Sciatic nerve (tissue), 2 donors: ENCODE measurements at regions not wholly inside any gene's neighbourhood (a gene's known extent, or its start where the extent isn't known, plus 50 kb on each side); places are given as distances from the start of the nearest gene placed in this dataset.
"Not testable (repeated sequence)": the region's sequence is repeated elsewhere in the genome, so short reads cannot be mapped to it uniquely, and the experiment has no call there.

Experiments used
- ATAC-seq: fragments of 200-7000 bp; cut with Tn5 transposase; one replicate; pipeline ENCODE4 v1.9.1; 2020; ENCODE audit warnings: mild to moderate bottlenecking, moderate library complexity
- DNase-seq: peaks from one replicate; pipeline ENCODE4 v3.0.0-alpha.2; 2020; ENCODE audit warnings: low spot score
- intact Hi-C: fragments of 100-400 bp; cut with DNase I; formaldehyde crosslinking; loops from one replicate; pipeline ENCODE4 v1.14.2; 2022
- donor health status: DM: no; HTN: no; CAD: no.
- donor health status: DM: no; HTN: no; CAD: no.

GRCh38 chr2:230636684-230637271 is 75.9 kb upstream of the CAB39 start:
- intact Hi-C loops = no loop called here
- DNase-seq (no peak), ATAC-seq (no peak)

- intact Hi-C loops, ATAC-seq, DNase-seq: not testable (repeated sequence)
These were observed 75.2 kb upstream of the CAB39 start for GRCh38 chr2:230637486-230637885.

- ATAC-seq (no peak), DNase-seq (no peak)
- intact Hi-C loops = no loop called here
These were observed 72.1 kb upstream of the CAB39 start for GRCh38 chr2:230640540-230641011.

GRCh38 chr2:230642966-230643365 is 69.7 kb upstream of the CAB39 start:
- DNase-seq (no peak), ATAC-seq (no peak)
- intact Hi-C loops = no loop called here

DNA sequence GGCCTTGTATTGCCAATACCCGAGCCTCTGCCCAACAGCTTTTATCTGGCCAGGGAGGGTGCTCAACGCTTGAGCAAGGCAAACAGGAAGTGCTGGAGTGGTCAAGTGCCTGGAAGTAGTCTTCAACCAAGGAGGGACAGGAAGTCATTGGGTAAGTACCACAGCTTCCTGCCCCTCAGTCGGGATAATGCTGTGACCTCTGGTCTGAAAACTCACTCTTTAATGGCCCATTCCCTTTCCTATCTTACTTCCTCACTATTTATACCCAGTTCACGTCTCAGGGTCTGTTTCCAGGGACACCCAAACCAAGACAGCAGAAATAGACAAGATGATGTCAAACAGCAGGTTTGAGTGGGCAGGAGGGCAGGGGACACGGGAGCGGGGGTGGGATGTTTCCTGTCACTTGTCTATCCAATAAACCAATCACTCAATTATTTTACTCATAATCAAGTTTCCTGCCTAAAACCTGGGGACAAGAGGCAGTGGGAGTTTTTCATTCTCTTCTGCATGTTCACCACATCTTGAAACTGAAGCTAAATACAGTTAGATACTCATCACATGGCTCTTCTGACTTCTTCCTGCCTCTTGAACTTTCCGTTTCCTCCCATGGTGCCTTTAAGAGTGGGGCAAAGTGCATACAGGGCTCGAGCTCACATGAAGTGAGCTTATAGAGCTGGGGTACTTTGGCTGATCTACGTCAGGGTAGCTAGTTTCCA is 68.9 kb upstream of the CAB39 start:
- ATAC-seq = peak; percentile 84
- intact Hi-C loops = no loop called here

GRCh38 chr2:230644356-230644935 is 68.2 kb upstream of the CAB39 start:
- ATAC-seq (no peak), DNase-seq (no peak)
- intact Hi-C loops = no loop called here

More for the DNA sequence above, 68.9 kb upstream of the CAB39 start:
- no peak for DNase-seq

GRCh38 chr2:230648356-230648755 is 64.3 kb upstream of the CAB39 start:
- ATAC-seq (no peak), DNase-seq (no peak)
- intact Hi-C loops = no loop called here

GRCh38 chr2:230650585-230651137 is 62.0 kb upstream of the CAB39 start:
- intact Hi-C loops = no loop called here
- DNase-seq (no peak), ATAC-seq (no peak)

- intact Hi-C loops = no loop called here
- no peak for DNase-seq
- no peak for ATAC-seq
These were observed 58.6 kb upstream of the CAB39 start for GRCh38 chr2:230654057-230654456.

DNA sequence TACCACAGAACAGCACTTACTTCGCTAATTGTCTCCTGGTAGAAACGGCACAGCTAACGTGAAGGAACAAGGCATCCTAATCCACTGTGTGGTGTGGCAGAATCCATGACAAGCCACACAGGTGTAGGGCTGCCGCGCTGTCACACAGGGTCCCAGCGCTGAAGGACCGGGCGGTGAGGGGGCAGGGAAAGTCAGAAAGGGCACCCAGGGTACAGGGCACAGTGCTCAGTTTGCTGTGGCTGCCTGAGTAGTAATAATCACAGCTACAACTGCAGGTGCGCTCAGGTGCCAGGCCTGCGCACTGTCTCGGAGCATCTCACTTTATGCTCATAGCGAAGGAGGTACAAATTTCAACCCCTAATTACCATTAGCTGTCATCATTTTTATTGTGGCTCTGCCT is 55.2 kb upstream of the CAB39 start:
- intact Hi-C loops = no loop called here
- ATAC-seq (no peak), DNase-seq (no peak)

DNA sequence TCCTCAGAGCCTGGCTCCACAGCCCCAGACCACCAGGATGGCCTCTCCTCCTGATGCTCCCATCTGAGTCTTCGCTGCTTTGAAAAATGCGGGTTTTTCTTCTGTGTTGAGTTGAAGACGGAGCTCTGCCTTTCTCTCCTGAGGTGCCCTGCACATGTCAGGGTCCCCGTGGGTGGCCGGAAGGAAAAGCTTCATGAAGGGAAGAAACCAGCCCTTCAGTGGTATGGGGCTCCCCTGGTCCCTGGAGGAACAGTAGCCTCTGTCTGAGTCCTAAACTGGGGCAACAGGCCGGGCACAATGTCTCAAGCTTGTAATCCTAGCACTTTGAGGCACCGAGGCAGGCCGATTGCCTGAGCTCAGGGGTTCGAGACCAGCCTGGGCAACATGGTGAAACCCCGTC is 54.7 kb upstream of the CAB39 start:
- no peak for ATAC-seq
- DNase-seq = no peak
- intact Hi-C loops = no loop called here

GRCh38 chr2:230658577-230658876 is 54.1 kb upstream of the CAB39 start:
- ATAC-seq (no peak), DNase-seq (no peak)
- intact Hi-C loops = no loop called here

GRCh38 chr2:230658877-230659652 is 53.6 kb upstream of the CAB39 start:
- intact Hi-C loops = no loop called here
- no peak for DNase-seq
- no peak for ATAC-seq

- DNase-seq (peak; percentile 70), ATAC-seq (peak; percentile 84)
- intact Hi-C loops = no loop called here
These were observed 52.2 kb upstream of the CAB39 start for GRCh38 chr2:230660294-230661060.

GRCh38 chr2:230661072-230661957 is 51.3 kb upstream of the CAB39 start:
- intact Hi-C loops = no loop called here
- no peak for ATAC-seq
- DNase-seq = no peak
